ENCODE measurements at regions not wholly inside any gene's neighbourhood (a gene's known extent, or its start where the extent isn't known, plus 50 kb on each side); places are given as distances from the start of the nearest gene placed in this dataset.
"Not testable (repeated sequence)": the region's sequence is repeated elsewhere in the genome, so short reads cannot be mapped to it uniquely, and the experiment has no call there.

DNA sequence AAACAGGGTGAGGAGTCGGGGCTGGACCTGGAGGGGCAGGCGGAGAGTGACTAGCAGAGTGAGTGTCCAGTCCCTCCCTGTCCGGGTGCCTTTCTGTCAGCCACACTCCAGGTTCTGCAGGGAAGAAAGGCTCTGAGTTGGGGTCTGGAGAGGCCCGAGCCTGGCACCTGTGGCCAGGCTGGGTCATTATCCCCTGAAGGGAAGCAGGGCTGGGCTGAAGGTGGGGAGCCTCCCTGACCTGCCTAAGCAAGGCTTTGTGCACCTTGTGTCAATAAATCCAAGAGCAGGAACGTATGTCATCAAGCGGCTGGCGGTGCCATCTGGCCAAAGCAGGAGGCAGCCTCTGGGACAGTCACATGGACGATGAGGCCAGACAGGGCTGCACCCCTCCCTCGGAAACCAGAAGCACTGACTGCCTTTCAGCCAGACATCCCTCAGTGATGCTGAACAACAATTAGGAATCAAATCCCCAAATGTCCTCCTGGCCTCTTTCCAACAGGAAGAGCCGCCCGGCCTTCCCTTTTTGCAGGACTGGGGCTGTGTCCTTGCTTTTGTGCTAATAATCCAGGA lies 73.9 kb upstream of the FGF3 start:
- TF ChIP-seq, protein P1, sequence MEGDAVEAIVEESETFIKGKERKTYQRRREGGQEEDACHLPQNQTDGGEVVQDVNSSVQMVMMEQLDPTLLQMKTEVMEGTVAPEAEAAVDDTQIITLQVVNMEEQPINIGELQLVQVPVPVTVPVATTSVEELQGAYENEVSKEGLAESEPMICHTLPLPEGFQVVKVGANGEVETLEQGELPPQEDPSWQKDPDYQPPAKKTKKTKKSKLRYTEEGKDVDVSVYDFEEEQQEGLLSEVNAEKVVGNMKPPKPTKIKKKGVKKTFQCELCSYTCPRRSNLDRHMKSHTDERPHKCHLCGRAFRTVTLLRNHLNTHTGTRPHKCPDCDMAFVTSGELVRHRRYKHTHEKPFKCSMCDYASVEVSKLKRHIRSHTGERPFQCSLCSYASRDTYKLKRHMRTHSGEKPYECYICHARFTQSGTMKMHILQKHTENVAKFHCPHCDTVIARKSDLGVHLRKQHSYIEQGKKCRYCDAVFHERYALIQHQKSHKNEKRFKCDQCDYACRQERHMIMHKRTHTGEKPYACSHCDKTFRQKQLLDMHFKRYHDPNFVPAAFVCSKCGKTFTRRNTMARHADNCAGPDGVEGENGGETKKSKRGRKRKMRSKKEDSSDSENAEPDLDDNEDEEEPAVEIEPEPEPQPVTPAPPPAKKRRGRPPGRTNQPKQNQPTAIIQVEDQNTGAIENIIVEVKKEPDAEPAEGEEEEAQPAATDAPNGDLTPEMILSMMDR (IDR thresholded peaks at IDR 0.05; ENCODE audit: insufficient read depth, missing control alignments): no peak
- FAIRE-seq: no peak
- no peak for DNase-seq (ENCODE audit: insufficient read length, low spot score)

DNA sequence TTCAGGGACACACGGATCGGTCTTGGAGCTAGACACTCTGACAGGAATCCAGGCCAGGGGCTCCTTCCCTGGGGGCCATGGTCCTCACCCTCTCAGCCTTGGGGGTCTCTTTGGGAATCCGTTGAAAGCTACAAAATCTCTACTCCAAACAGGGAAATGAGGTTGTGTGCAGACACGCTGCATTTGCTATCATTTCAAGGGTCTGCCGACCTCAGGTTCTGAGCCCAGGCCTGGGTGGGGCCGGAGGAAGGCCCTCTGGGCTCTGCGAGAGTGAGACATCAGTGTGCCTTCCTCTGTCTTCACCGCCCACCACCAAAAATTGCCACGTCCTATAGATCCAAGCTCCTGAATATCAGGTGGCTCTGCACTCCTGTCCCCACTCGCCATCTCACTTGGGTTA lies 74.4 kb upstream of the FGF3 start:
- FAIRE-seq (no peak), DNase-seq (ENCODE audit: insufficient read length, low spot score) (no peak)
- TF ChIP-seq, protein P1 (IDR thresholded peaks at IDR 0.05; ENCODE audit: insufficient read depth, missing control alignments): no peak

DNA sequence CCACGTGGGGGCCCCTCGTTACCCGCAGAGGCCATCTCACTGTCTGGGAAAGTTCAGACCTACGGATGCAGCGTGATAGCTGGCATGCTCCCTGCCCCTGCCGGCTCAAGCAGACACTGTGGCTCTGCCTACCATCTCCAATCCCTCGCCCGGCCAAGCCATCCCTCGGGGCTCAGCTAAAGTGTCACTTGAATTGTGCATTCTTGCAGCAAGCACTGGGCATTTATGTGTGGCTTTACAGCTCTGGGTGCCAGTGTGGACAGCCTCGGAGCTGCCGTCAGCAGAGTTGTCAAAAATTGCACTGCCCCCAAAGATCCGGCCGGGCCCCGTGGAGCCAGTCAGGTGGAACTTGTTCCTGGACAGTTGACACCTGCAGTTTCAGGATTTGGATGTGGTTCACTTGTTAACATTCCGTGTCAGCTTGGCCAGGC lies 75.0 kb upstream of the FGF3 start:
- no peak for DNase-seq (ENCODE audit: insufficient read length, low spot score)
- no peak for FAIRE-seq
- TF ChIP-seq, protein P1 (IDR thresholded peaks at IDR 0.05; ENCODE audit: insufficient read depth, missing control alignments): no peak

DNA sequence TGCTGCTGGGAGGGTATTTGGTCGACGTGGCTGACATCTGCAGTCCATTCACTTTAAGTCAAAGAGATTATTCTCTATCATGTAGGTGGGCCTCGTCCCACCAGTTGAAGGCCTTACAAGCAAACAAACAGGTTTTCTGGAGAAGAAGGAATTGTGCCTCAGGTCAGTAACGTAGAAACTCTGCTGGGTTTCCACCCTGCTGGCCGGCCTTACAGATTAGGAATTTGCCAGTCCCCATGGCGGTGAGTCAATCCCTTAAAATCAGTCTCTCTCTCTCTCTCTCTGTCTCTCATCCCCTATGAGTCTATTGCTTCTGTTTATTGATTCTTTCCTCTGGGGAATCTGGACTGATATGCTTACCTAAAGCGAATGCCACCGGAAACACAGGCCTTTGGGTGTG lies 75.4 kb upstream of the FGF3 start:
- no peak for DNase-seq (ENCODE audit: insufficient read length, low spot score)

DNA sequence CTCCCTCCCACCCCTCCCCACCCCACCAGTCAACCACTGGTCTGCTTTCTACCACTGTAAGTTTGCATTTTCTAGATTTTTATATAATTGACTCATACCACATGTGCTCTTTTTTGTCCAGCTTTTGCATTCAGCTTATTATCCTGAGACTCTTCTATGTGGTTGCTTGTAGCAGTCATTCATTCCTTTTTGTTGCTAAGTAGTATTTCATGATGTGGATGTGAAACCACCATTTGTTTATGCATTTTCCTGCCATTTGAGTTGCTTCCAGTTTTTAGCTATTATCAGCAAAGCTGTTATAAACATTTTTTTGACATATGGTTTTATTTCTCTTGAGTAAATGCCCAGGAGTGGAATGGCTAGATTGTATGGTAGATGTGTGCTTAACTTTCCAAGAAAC lies 77.0 kb upstream of the FGF3 start:
- FAIRE-seq (no peak), DNase-seq (ENCODE audit: insufficient read length, low spot score) (no peak)
- TF ChIP-seq, protein P1 (IDR thresholded peaks at IDR 0.05; ENCODE audit: insufficient read depth, missing control alignments): no peak

More for the DNA sequence above, 75.4 kb upstream of the FGF3 start:
- no peak for FAIRE-seq
- TF ChIP-seq, protein P1 (IDR thresholded peaks at IDR 0.05; ENCODE audit: insufficient read depth, missing control alignments): no peak

DNA sequence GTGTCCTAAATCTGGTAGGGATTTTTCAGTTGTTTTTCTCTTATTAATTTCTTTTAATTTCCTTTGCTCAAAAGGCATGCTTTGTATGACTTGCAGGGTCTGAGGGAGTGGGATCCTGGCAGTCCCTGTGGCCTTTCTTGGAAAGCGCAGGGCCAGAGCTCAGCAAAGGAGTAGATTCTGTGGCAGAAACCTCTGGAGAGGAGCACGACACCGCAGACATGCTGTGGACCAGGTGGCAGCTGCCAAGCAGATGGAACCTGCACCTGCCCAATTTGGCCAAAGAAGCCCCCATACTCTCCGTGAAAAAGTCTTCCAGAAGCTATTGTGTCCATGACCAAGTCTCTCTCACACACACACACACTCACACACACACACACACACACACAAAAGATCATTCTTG lies 78.9 kb upstream of the FGF3 start:
- TF ChIP-seq, protein P1 (IDR thresholded peaks at IDR 0.05; ENCODE audit: insufficient read depth, missing control alignments): no peak
- no peak for DNase-seq (ENCODE audit: insufficient read length, low spot score)
- no peak for FAIRE-seq

DNA sequence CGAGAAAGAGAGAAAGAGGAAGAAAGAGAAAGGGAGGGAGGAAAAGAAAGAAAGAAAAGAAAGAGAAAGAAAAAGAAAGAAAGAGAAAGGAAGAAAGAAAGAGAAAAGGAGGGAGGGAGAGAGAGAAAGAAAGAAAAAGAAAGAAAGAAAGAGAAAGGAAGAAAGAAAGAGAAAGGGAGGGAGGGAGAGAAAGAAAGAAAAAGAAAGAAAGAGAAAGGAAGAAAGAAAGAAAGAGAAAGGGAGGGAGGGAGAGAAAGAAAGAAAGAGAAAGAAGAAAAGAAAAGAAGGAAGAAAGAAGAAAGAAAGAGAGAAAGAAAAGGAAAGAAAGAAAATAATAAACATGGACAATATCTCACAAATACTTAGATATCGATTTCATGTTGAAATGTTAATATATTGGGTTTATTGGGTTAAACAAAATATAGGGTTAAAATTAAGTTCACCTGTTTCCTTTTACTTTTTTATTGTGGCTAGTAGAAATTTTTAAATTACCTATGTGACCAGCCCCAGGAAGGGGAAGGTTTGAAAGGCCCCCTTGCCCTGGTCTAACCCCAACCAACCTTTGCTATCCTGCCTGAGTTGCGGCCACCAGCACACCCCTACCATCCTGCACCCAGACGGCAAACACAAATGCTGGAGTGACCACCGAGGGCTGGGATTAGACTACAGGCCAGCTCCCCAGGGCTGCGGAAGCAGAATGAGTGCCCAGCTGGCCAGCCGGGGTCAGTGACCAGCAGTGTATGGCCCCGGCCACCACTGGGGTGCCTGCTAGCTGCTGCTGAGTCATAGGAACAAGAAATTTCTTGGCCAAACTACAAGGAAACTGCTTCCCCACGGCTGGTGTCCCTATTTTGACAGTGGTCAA lies 81.0 kb upstream of the FGF3 start:
- TF ChIP-seq, protein P1 (IDR thresholded peaks at IDR 0.05; ENCODE audit: insufficient read depth, missing control alignments): no peak
- FAIRE-seq: no peak
- DNase-seq (ENCODE audit: insufficient read length, low spot score): no peak

DNA sequence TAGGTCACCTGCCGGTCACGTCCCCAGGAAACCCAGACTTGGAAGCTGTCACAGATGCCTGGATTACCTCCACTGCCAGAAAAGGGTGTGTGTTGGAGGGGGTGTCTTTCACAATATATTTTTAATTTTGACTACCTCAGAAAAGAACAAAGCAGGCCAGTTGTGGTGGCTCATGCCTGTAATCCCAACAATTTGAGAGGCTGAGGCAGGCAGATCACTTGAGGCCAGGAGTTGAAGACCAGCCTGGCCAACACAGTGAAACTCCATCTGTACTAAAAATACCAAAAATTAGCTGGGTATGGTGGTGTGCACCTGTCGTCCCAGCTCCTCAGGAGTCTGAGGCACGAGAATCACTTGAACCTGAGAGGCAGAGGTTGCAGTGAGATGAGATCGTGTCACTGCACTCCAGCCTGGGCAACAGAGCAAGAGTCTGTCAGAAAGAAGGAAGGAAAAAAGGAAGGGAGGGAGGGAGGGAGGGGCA lies 81.6 kb upstream of the FGF3 start:
- not testable (repeated sequence) for DNase-seq (ENCODE audit: insufficient read length, low spot score); FAIRE-seq

Data from D721Med (cell line).